ENCODE measurements at regions not wholly inside any gene's neighbourhood (a gene's known extent, or its start where the extent isn't known, plus 50 kb on each side); places are given as distances from the start of the nearest gene placed in this dataset.

DNA sequence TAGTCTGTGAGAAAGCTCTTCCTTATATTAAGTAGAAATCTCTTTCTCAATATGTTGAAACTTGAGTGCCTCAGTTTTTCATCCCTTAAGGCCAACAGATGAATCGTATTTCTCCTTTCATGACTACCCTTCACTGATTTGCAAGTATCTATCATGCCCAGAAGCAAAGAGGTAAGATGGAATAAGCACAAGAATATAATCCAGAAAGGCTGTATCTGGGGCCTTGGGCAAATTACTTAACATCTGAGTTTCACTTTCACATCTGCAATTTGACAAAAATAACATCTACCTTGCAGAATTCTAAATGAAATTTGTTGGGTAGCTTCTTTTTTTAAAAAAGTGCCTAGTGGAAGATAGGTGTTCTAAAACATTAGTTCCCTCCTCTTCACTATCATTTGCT is 552.4 kb upstream of the ANO5 start:
- TF ChIP-seq SNAI2 (CRISPR knock-in tag; IDR thresholded peaks at IDR 0.05) = no peak
- TF ChIP-seq, protein P1, sequence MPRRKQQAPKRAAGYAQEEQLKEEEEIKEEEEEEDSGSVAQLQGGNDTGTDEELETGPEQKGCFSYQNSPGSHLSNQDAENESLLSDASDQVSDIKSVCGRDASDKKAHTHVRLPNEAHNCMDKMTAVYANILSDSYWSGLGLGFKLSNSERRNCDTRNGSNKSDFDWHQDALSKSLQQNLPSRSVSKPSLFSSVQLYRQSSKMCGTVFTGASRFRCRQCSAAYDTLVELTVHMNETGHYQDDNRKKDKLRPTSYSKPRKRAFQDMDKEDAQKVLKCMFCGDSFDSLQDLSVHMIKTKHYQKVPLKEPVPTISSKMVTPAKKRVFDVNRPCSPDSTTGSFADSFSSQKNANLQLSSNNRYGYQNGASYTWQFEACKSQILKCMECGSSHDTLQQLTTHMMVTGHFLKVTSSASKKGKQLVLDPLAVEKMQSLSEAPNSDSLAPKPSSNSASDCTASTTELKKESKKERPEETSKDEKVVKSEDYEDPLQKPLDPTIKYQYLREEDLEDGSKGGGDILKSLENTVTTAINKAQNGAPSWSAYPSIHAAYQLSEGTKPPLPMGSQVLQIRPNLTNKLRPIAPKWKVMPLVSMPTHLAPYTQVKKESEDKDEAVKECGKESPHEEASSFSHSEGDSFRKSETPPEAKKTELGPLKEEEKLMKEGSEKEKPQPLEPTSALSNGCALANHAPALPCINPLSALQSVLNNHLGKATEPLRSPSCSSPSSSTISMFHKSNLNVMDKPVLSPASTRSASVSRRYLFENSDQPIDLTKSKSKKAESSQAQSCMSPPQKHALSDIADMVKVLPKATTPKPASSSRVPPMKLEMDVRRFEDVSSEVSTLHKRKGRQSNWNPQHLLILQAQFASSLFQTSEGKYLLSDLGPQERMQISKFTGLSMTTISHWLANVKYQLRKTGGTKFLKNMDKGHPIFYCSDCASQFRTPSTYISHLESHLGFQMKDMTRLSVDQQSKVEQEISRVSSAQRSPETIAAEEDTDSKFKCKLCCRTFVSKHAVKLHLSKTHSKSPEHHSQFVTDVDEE (CRISPR knock-in tag; IDR thresholded peaks at IDR 0.05) = no peak
- TF ChIP-seq TOX (CRISPR knock-in tag; IDR thresholded peaks at IDR 0.05; ENCODE audit: borderline replicate concordance) = no peak
- TF ChIP-seq ZFP30 (CRISPR knock-in tag; IDR thresholded peaks at IDR 0.05) = no peak
- TF ChIP-seq, protein P2, sequence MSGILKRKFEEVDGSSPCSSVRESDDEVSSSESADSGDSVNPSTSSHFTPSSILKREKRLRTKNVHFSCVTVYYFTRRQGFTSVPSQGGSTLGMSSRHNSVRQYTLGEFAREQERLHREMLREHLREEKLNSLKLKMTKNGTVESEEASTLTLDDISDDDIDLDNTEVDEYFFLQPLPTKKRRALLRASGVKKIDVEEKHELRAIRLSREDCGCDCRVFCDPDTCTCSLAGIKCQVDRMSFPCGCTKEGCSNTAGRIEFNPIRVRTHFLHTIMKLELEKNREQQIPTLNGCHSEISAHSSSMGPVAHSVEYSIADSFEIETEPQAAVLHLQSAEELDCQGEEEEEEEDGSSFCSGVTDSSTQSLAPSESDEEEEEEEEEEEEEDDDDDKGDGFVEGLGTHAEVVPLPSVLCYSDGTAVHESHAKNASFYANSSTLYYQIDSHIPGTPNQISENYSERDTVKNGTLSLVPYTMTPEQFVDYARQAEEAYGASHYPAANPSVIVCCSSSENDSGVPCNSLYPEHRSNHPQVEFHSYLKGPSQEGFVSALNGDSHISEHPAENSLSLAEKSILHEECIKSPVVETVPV (CRISPR knock-in tag; IDR thresholded peaks at IDR 0.05) = no peak
- TF ChIP-seq RARB (CRISPR knock-in tag; IDR thresholded peaks at IDR 0.05) = no peak
- TF ChIP-seq, protein P3, sequence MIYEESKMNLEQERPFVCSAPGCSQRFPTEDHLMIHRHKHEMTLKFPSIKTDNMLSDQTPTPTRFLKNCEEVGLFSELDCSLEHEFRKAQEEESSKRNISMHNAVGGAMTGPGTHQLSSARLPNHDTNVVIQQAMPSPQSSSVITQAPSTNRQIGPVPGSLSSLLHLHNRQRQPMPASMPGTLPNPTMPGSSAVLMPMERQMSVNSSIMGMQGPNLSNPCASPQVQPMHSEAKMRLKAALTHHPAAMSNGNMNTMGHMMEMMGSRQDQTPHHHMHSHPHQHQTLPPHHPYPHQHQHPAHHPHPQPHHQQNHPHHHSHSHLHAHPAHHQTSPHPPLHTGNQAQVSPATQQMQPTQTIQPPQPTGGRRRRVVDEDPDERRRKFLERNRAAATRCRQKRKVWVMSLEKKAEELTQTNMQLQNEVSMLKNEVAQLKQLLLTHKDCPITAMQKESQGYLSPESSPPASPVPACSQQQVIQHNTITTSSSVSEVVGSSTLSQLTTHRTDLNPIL (CRISPR knock-in tag; IDR thresholded peaks at IDR 0.05; ENCODE audit: low read depth) = no peak
- TF ChIP-seq PPARA (CRISPR knock-in tag; IDR thresholded peaks at IDR 0.05; ENCODE audit: borderline replicate concordance) = no peak
- TF ChIP-seq, protein P4, sequence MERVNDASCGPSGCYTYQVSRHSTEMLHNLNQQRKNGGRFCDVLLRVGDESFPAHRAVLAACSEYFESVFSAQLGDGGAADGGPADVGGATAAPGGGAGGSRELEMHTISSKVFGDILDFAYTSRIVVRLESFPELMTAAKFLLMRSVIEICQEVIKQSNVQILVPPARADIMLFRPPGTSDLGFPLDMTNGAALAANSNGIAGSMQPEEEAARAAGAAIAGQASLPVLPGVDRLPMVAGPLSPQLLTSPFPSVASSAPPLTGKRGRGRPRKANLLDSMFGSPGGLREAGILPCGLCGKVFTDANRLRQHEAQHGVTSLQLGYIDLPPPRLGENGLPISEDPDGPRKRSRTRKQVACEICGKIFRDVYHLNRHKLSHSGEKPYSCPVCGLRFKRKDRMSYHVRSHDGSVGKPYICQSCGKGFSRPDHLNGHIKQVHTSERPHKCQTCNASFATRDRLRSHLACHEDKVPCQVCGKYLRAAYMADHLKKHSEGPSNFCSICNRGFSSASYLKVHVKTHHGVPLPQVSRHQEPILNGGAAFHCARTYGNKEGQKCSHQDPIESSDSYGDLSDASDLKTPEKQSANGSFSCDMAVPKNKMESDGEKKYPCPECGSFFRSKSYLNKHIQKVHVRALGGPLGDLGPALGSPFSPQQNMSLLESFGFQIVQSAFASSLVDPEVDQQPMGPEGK (CRISPR knock-in tag; IDR thresholded peaks at IDR 0.05; ENCODE audit: borderline replicate concordance) = no peak
- no peak for TF ChIP-seq OSR1 (CRISPR knock-in tag; IDR thresholded peaks at IDR 0.05)
- no peak for TF ChIP-seq BACH2 (CRISPR knock-in tag; IDR thresholded peaks at IDR 0.05; ENCODE audit: borderline replicate concordance)
